UCSD-AML1 (cell line): ENCODE measurements at regions not wholly inside any gene's neighbourhood (a gene's known extent, or its start where the extent isn't known, plus 50 kb on each side); places are given as distances from the start of the nearest gene placed in this dataset.

Experiments used
- DNase-seq: peaks from one replicate; lab custom pipeline; 2025; ENCODE audit not compliant: unreplicated experiment; lab: John Stamatoyannopoulos, UW

DNA sequence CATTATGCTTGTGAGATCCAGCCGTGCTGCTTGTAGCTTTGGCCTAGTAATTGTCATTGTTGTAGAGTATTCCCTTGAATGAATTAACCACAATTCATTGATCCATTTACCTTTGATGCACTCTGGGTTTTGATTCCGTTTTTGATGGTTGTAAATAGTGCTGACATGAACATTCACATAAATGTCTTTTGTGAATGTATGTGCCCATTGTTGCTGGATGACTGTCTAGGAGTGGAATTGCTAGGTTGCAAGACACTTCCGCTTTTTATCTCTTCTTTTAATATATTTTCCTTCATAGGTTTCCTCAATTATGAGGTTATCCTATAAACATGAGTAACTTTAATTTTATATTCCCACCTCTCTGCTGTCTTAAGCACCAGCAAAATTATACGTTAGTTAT lies 104.8 kb upstream of the CCDC68 start:
- no peak for DNase-seq

DNA sequence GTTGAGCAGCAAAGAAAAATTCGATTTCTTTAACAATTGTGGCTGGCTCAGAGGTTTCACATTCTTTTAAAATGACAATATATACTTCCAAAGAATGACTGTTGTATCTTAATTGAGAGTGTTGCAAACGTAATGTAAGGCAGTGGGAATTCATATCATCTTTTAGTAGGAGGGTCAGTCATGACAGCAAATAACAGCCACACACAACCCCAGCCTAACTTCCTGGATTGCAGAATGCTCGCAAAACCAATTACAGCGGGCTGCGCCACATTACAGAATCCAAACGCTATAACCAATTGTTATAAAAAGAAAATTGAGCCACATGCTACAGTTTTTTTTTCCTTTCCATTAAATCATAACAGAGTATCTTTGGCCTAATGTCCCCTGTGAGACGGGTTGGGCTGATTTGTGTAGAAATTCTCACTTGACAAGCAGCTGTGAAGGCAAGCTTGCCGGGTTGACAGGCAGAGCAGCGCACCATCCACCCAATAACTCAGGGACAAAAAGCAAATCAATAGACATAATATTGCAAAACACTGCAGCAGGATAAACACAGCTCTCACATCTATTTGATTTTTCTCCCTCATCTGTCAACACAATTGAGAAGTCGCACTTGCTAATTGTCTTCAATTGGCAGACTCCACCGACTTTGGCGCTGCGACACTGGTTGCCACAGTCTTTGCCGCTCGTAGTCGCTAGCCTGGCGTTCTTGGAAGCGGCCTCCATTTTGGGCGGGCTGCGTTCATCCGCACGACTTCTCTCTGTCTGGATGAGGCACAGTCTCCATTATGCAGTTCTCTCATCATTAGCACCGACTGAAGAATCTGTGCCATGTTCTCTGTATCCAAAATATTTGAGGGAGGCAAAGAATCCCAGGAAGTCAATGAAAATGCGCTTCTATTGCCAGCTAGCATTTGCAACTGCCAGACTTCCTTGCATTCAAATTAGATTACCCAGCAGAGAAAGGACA lies 95.0 kb upstream of the CCDC68 start:
- no peak for DNase-seq

DNA sequence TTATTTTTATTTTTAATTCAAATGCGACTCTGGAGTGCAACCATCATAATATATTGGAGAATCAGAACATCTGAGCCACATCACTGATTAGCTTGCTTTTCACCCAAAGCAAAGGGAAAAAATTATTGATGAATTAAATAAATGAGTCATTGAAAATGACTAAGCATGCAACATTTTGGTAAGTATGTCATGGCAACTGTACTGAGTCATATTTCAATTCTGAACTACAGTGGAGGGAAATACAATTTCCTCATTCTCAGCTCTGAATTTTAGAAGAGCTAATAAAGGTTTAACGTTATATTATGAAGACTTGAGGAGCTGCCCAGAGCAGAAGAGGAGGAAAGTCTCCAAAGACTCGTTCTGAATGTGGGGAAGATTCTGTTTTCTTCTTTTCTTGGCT lies 89.6 kb upstream of the CCDC68 start:
- DNase-seq: no peak

DNA sequence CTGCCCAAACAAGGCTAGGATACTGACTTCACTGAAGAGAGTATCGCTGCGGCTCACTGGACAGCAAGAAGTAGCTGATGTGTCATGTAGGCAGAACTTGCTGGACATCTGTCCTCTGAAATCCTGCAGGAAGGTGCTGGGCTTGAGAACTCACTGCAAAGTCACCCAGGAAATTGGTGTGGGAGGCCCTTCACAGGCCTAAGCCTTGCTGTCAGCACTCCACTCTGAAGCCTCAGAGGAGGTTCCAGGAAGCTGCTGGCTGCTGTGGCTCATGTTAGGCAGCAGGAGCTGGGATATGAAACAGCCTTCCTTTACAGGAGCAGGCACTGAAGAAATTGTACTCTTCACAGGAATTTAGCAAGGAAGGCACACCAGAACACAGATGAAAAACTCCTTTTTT lies 88.3 kb upstream of the CCDC68 start:
- DNase-seq: peak; percentile 56

DNA sequence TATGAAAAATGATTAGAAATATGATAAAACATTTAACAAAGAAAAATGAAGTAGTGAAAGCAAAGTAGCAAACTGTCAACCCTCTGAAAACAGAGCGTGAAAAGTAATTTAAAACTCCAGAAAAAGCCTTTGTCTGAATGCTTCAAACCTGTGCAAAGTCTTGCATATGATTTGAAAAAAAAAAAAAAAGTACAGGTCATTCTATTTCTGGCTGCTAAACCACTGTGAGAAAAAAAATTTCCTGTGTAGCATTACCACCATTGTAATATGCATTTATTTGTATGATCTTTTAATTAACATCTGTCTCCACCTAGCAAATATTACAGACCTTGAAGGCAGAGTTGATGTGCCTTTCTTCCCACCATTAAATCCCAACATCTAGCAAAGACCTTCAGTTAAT lies 82.1 kb upstream of the CCDC68 start:
- DNase-seq: no peak

DNA sequence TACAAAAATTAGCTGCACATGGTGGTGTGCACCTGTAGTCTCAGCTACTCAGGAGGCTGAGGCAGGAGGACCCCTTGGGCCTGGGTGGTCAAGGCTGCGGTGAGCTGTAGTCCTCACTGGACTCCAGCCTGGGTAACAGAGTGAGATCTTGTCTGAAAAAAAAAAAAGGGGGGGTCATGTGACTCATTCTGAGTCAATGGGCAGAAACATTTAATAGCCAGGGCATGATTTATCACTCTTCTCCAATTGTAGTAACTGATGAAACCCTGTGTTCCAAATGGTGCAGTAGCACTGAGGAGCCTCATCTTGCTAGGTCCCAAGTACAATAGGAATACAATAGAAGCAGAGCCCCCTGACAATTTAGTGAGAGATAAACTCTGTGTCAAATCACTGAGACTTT lies 78.9 kb upstream of the CCDC68 start:
- no peak for DNase-seq

DNA sequence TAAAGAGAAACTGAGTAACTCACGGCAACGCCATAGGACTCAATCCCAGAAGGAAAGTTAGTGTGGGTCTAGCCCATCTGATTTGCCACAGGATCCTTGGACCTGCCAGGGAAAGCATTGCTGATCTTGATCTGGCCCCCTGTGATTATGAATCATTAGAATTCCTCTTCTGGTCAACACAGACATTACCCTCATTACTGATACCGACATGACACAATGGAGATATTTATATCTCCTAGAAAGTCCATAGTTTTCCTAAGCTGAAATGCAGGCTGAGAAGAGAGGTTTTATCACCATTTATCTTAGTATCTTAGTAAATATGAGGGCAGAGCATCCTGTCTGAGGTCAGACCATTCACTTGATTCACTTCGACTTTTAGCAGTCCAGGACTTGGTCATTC lies 75.5 kb upstream of the CCDC68 start:
- no peak for DNase-seq

DNA sequence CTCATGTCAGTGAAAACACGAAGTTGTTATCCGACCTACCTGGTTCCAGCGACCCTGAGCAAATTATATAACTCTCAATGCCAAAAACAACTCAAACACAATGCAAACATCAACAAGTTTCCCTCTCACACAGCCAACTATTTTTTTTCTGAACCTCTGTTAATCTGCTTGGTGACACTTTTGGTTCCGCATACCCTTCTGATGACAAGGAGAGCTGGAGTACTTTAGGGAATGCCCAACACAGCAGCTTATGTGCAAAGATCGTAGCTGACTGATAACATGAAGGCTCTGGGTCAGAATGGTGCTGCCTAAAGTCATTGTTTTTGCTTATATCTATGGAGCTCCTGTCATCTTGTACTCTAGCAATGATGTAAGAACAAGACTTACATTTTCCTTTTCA lies 72.7 kb upstream of the CCDC68 start:
- no peak for DNase-seq

DNA sequence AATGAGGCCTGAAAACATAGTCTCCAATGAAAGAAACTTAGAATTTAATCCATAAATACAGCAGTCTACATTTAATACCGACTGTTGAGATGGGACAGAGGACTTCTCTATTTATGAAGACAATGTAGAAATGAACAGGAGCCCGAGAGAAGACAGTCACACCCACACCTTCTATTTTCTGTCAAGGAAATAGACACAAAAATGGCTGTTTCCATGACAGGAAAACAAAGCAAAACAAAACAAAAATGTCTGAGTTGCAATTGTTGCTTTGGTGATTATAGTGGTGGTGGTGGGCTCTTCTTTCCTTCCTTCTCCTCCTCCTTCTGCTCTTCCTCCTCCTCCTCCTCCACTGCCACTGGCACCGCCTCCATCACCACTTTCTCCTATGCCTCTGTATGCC lies 72.3 kb upstream of the CCDC68 start:
- no peak for DNase-seq

DNA sequence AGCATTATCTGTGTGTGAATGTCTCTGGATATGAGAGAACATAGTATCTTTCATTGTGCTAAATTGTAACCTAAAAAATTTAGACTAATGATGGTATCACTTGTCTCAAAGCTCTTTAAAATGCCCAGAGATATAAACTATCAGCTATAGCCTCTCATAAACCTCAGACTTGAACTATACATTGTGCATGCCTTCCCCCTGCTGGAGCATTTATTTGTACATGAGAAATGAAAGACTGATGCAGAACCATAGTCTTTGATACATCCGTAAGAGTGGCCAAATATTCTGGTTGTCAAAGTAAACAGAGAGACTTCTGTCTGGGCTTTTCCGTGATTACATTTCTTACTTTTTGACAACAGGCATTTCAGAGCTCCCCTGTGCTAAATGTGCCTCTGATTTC lies 71.9 kb upstream of the CCDC68 start:
- DNase-seq: no peak

DNA sequence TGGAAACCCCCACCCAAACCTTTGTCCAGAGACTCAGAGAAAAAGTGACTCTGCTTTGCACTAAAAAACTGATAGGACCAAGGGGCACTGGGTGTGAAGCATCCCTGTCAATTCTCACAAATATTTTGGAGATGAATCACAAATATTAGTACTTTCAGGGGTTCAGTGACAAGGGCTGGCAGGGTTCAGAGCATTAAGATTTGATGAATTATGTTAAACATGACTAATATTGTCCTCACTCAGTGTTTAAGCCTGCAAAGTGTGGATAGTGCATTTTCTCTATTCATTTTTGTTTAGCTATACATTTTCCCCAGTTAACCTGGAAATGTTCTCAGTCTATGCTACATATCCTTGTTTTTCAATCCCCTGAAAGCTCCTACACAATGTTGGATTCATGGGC lies 65.3 kb upstream of the CCDC68 start:
- no peak for DNase-seq

DNA sequence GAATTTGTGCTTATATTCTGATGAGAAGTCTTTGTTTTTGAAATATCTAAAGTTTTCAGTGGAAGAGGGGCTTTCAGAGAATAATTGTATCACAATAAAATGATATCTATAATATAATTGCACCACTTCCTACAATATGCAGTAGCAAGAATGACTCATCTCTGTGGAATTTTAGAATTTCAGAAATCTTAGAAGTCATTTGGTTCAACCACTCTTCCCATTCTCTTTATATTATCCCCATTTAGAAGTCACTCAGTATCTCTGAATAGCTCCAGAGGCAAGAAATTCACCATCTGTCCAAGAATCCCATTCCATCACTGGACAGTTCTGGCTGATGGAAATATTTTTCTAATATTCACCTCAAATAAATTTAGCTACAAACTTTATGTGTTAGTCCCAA lies 59.3 kb upstream of the CCDC68 start:
- DNase-seq: no peak

DNA sequence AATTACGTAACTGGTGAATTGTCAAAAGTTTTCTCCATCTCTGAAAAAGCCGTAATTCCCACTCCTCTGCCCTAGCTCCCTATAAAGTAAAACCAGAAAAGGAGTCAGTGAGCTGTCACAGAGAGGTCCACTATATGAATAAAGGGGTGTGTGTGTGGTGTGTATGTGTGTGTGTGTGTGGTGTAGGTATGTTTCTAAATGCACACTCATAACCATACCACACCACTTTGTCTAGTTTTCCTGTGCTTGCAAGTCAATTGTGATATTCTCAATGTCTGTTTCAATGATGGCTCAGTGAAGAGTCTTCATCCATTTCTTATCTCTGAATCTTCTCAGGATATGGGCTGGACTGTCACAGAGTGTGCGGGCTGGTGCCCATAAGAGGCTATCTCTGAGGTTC lies 54.8 kb upstream of the CCDC68 start:
- DNase-seq: no peak

DNA sequence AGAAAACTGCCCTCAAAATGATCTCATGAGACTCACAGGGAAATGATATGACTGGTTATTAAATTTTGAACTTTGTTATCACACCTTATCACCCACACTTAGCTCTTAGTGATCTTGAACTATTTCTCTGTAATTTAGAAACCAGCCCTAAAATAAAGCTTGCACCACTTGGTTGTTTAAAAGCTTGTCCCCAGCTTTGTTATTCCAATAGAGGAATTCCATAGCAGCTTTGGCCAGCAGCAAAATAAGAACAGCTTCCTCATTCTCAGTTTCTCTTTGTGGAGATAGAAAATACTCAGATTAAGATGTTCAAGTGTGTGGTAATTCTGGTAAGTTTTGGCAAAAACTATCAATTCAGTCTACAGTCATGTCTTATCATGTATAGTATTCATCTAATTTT lies 54.4 kb upstream of the CCDC68 start:
- no peak for DNase-seq

DNA sequence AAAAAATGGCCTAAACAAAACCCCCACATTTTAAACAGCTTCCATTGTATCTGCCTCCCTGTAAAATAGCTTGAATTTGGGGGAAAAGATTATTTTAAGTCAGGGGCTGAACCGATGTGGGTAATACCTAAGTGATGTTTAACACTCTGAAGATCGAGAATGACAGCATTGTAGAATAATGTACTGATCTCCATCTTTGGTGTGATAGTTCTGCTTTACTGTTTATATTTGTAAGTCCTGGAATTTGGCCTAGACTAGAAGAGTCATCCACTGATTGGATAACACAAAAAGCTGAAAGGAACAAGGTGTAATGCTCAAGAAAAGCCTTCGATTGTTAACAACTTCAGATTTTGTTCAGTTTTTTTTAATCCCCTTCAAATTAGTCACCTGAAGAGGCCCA lies 53.8 kb upstream of the CCDC68 start:
- DNase-seq: no peak

DNA sequence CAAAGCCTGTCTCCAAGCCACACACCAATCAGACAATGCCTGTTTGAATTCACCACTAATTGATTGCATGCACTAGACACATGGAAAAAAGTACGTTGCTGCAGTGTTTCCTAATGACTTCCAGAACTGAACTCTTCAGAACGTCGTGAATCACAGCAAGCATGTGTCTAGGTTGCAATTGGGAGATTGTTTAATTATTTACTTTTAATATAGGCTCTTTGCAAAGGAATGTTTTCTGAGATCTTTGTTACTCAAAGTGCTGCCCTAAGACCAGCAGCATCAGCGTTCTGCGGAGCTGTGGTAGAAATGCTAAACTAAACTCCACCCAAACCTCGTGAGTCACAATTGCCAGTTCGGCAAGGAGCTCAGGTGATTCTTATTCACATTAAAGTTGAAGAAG lies 52.7 kb upstream of the CCDC68 start:
- no peak for DNase-seq
